Stomach (tissue), 4 donors: ENCODE measurements at regions not wholly inside any gene's neighbourhood (a gene's known extent, or its start where the extent isn't known, plus 50 kb on each side); places are given as distances from the start of the nearest gene placed in this dataset.

Experiments
- POLR2A ChIP-seq, 4 donors: fragments of 450-650 bp; IDR thresholded peaks; one replicate each; pipeline ENCODE4 v1.6.1; 2016; ENCODE audit warnings: antibody characterized with exemption in 4 of 4, control low read depth in 2 of 4, mild to moderate bottlenecking in 1 of 4, moderate library complexity in 1 of 4
- POLR2AphosphoS5 ChIP-seq, 3 donors: sonication (generic); formaldehyde crosslinking; IDR thresholded peaks; one replicate each; pipeline ENCODE4 v1.6.1; 2016; ENCODE audit warnings: antibody characterized with exemption in 3 of 3
- TF ChIP-seq, protein P1 (sequence below), 7 experiments: fragments of 450-650 bp in 4 of 7; fragments of 200-600 bp in 3 of 7; sonication (generic) in 3 of 7; IDR thresholded peaks; one replicate each; pipeline ENCODE4 v1.5.1; 2016 to 2019; ENCODE audit warnings: antibody characterized with exemption in 7 of 7, control low read depth in 2 of 7, mild to moderate bottlenecking in 1 of 7

- TF ChIP-seq, protein P1, sequence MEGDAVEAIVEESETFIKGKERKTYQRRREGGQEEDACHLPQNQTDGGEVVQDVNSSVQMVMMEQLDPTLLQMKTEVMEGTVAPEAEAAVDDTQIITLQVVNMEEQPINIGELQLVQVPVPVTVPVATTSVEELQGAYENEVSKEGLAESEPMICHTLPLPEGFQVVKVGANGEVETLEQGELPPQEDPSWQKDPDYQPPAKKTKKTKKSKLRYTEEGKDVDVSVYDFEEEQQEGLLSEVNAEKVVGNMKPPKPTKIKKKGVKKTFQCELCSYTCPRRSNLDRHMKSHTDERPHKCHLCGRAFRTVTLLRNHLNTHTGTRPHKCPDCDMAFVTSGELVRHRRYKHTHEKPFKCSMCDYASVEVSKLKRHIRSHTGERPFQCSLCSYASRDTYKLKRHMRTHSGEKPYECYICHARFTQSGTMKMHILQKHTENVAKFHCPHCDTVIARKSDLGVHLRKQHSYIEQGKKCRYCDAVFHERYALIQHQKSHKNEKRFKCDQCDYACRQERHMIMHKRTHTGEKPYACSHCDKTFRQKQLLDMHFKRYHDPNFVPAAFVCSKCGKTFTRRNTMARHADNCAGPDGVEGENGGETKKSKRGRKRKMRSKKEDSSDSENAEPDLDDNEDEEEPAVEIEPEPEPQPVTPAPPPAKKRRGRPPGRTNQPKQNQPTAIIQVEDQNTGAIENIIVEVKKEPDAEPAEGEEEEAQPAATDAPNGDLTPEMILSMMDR (IDR thresholded peaks at IDR 0.05), result no peak
- TF ChIP-seq POLR2A (IDR thresholded peaks at IDR 0.05), result no peak
- TF ChIP-seq POLR2AphosphoS5 (IDR thresholded peaks at IDR 0.05), result no peak
Observed at GRCh38 chr4:126548890-126549289, 1083.9 kb upstream of the INTU start.
